K562 (cell line): ENCODE measurements at regions not wholly inside any gene's neighbourhood (a gene's known extent, or its start where the extent isn't known, plus 50 kb on each side); places are given as distances from the start of the nearest gene placed in this dataset.

Source experiments
- CBFB ChIP-seq: sonication (generic); formaldehyde crosslinking; IDR thresholded peaks from 2 replicates; pipeline ENCODE4 v1.4.0; 2020; ENCODE audit warnings: mild to moderate bottlenecking, missing genetic modification reagents
- CEBPB ChIP-seq: fragments of 450-650 bp; IDR thresholded peaks from 2 replicates; pipeline ENCODE4 v1.6.1; 2016; ENCODE audit warnings: missing genetic modification characterization, missing compliant biosample characterization
- EHMT2 ChIP-seq: fragments of 450-650 bp; IDR thresholded peaks from 2 replicates; pipeline ENCODE4 v1.6.1; 2018; ENCODE audit warnings: antibody characterized with exemption
- GTF2E2 ChIP-seq: fragments of 200-800 bp; sonication (Bioruptor generic); IDR thresholded peaks from 2 replicates; pipeline ENCODE4 v1.6.1; 2016; ENCODE audit warnings: missing genetic modification characterization, missing compliant biosample characterization
- MAFF ChIP-seq: IDR thresholded peaks from 2 replicates; pipeline ENCODE4 v1.6.1; 2012; ENCODE audit warnings: low read length, improper control_type of control experiment
- MAFG ChIP-seq: fragments of 450-650 bp; conservative IDR thresholded peaks from 2 replicates; pipeline ENCODE4 v1.6.1; 2016; ENCODE audit warnings: missing genetic modification characterization, missing compliant biosample characterization
- NFE2 ChIP-seq: IDR thresholded peaks from 2 replicates; pipeline ENCODE4 v1.6.1; 2014; ENCODE audit warnings: antibody characterized with exemption, low read depth
- RFX7 ChIP-seq: fragments of 250-450 bp; sonication (Bioruptor Pico); IDR thresholded peaks from 2 replicates; pipeline ENCODE4 v1.5.1; 2021; ENCODE audit warnings: mild to moderate bottlenecking
- ZNF282 ChIP-seq: sonication (generic); formaldehyde crosslinking; IDR thresholded peaks from 2 replicates; pipeline ENCODE4 v1.8.1; 2023; ENCODE audit warnings: missing genetic modification reagents
- TF ChIP-seq, protein P1 (sequence below), 2 experiments: fragments of 450-650 bp; conservative IDR thresholded peaks; 2 replicates each; pipeline ENCODE4 v1.6.1; 2017; ENCODE audit warnings: mild to moderate bottlenecking in 2 of 2, moderate library complexity in 2 of 2
- TF ChIP-seq, protein P2 (sequence below): fragments of 200-400 bp; formaldehyde crosslinking; IDR thresholded peaks from 2 replicates; pipeline ENCODE4 v1.6.1; 2017; ENCODE audit warnings: mild to moderate bottlenecking, low read depth, low read length, moderate library complexity

DNA sequence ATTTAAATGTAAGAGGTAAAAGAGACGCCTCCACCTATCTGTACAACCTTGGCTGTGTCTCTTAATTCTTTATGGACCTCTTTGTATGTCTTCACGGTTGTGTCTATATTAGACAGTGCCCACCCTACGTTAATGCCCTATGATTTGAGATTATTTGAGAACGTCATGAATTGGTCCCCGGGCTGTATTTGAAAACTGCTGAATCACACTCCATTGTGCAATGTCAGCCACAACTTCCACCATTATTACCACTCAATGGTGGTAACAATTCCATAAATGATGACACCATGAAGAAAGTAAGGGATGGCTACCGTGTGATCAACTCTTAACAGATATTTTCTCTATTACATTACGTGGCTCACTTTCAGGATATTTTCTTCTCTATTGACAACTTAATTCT is 182.4 kb upstream of the RBFOX1 start (continued):
- TF ChIP-seq, protein P1, sequence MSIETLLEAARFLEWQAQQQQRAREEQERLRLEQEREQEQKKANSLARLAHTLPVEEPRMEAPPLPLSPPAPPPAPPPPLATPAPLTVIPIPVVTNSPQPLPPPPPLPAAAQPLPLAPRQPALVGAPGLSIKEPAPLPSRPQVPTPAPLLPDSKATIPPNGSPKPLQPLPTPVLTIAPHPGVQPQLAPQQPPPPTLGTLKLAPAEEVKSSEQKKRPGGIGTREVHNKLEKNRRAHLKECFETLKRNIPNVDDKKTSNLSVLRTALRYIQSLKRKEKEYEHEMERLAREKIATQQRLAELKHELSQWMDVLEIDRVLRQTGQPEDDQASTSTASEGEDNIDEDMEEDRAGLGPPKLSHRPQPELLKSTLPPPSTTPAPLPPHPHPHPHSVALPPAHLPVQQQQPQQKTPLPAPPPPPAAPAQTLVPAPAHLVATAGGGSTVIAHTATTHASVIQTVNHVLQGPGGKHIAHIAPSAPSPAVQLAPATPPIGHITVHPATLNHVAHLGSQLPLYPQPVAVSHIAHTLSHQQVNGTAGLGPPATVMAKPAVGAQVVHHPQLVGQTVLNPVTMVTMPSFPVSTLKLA (conservative IDR thresholded peaks at IDR 0.05): no peak
- TF ChIP-seq, protein P2, sequence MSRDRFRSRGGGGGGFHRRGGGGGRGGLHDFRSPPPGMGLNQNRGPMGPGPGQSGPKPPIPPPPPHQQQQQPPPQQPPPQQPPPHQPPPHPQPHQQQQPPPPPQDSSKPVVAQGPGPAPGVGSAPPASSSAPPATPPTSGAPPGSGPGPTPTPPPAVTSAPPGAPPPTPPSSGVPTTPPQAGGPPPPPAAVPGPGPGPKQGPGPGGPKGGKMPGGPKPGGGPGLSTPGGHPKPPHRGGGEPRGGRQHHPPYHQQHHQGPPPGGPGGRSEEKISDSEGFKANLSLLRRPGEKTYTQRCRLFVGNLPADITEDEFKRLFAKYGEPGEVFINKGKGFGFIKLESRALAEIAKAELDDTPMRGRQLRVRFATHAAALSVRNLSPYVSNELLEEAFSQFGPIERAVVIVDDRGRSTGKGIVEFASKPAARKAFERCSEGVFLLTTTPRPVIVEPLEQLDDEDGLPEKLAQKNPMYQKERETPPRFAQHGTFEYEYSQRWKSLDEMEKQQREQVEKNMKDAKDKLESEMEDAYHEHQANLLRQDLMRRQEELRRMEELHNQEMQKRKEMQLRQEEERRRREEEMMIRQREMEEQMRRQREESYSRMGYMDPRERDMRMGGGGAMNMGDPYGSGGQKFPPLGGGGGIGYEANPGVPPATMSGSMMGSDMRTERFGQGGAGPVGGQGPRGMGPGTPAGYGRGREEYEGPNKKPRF: no peak
- TF ChIP-seq NFE2: 0 out of 2 replicates have a peak, but pooled peaks have one; percentile 28
- TF ChIP-seq CBFB (CRISPR knock-in tag): no peak
- TF ChIP-seq ZNF282 (CRISPR knock-in tag): no peak
- no peak for TF ChIP-seq GTF2E2
- peak; percentile 51; the same call in 1 of the 2 replicates for TF ChIP-seq CEBPB (tag)
- TF ChIP-seq EHMT2: no peak
- peak; percentile 46 for TF ChIP-seq MAFG (tag)
- TF ChIP-seq RFX7 (CRISPR knock-in tag): no peak
- peak; percentile 15; the same call in 1 of the 2 replicates for TF ChIP-seq MAFF
